Activated CD8-positive, alpha-beta T cell treated with anti-CD3 and anti-CD28 coated beads for 36 hours (primary cell): ENCODE measurements at regions not wholly inside any gene's neighbourhood (a gene's known extent, or its start where the extent isn't known, plus 50 kb on each side); places are given as distances from the start of the nearest gene placed in this dataset.
"Not testable (repeated sequence)": the region's sequence is repeated elsewhere in the genome, so short reads cannot be mapped to it uniquely, and the experiment has no call there.

ENCODE experiments used
- ATAC-seq: fragments of 200-7000 bp; cut with Tn5 transposase; one replicate; pipeline ENCODE4 v1.10.0; 2021; ENCODE audit warnings: mild to moderate bottlenecking, moderate library complexity
- CTCF ChIA-PET: fragments of 350-600 bp; sonication (Branson Sonifier 250); formaldehyde crosslinking; loops from one replicate; lab custom pipeline; 2021; ENCODE audit warnings: antibody characterized with exemption; lab: Charles Lee
- POLR2A ChIA-PET: fragments of 350-600 bp; sonication (Branson Sonifier 250); formaldehyde crosslinking; loops from one replicate; lab custom pipeline; 2021; ENCODE audit warnings: antibody characterized with exemption; lab: Charles Lee
- DNase-seq: peaks from one replicate; pipeline ENCODE4 v3.0.0-alpha.2; 2020
- H3K27ac Mint-ChIP-seq: one replicate; pipeline ENCODE4 v1.8.0; 2021; ENCODE audit warnings: mild to moderate bottlenecking, mixed read lengths
- H3K27me3 Mint-ChIP-seq: one replicate; pipeline ENCODE4 v1.8.0; 2021; ENCODE audit warnings: mixed read lengths
- H3K36me3 Mint-ChIP-seq: one replicate; pipeline ENCODE4 v1.8.0; 2021; ENCODE audit warnings: low read depth, mixed read lengths
- H3K4me1 Mint-ChIP-seq: one replicate; pipeline ENCODE4 v1.8.0; 2021; ENCODE audit warnings: low read depth, mixed read lengths
- H3K4me3 Mint-ChIP-seq: one replicate; pipeline ENCODE4 v1.8.0; 2021; ENCODE audit warnings: mild to moderate bottlenecking, moderate library complexity, mixed read lengths
- H3K9me3 Mint-ChIP-seq: one replicate; pipeline ENCODE4 v1.8.0; 2021; ENCODE audit warnings: mixed read lengths
- CTCF ChIP-seq: fragments of 200-600 bp; IDR thresholded peaks from one replicate; pipeline ENCODE4 v1.8.0; 2022; ENCODE audit warnings: antibody characterized with exemption, mild to moderate bottlenecking
- intact Hi-C: fragments of 100-400 bp; cut with micrococcal nuclease; formaldehyde crosslinking; loops from one replicate; pipeline ENCODE4 v1.10.0; 2022

- intact Hi-C loops: no loop called here
- POLR2A ChIA-PET: no interaction called here
- Mint-ChIP-seq H3K36me3 (peaks cover 1% of the 10 kb centered on the region), H3K4me1 (no peaks in the 10 kb centered on the region), H3K27ac (no peak overlapping the region), H3K27me3 (no peaks in the 10 kb centered on the region), H3K4me3 (no peak overlapping the region), H3K9me3 (peaks cover 14% of the 10 kb centered on the region)
- no peak for TF ChIP-seq CTCF
- DNase-seq (no peak), ATAC-seq (no peak)
- CTCF ChIA-PET: no interaction called here
Observed at GRCh38 chr10:80829151-80829550, 291.4 kb downstream of the SH2D4B start.

- POLR2A ChIA-PET: no interaction called here
- no peak for ATAC-seq
- H3K27me3 Mint-ChIP-seq: no peaks in the 10 kb centered on the region
- H3K27ac Mint-ChIP-seq: no peak overlapping the region
- intact Hi-C loops: no loop called here
- no peak for TF ChIP-seq CTCF
- no peak overlapping the region for H3K4me3 Mint-ChIP-seq
- no peak for DNase-seq
- CTCF ChIA-PET: interaction anchor here (0.6 kb wide), 1 partner anchor 9 kb away, joined by 3 read pairs; no protein-coding TSS in a partner anchor
- H3K9me3 Mint-ChIP-seq: peaks cover 14% of the 10 kb centered on the region
- peaks cover 1% of the 10 kb centered on the region for H3K36me3 Mint-ChIP-seq
- H3K4me1 Mint-ChIP-seq: no peaks in the 10 kb centered on the region
Observed at GRCh38 chr10:80829562-80829961, 291.9 kb downstream of the SH2D4B start.

GRCh38 chr10:80832693-80833092, 295.0 kb downstream of the SH2D4B start:
- H3K27me3 Mint-ChIP-seq, ATAC-seq, intact Hi-C loops, DNase-seq, H3K4me1 Mint-ChIP-seq, H3K4me3 Mint-ChIP-seq, CTCF ChIA-PET, H3K36me3 Mint-ChIP-seq, POLR2A ChIA-PET, H3K27ac Mint-ChIP-seq: not testable (repeated sequence)
- peaks cover 14% of the 10 kb centered on the region for H3K9me3 Mint-ChIP-seq

- no peak for ATAC-seq
- ChIA-PET POLR2A (no interaction called here), CTCF (interaction anchor here (2.1 kb wide), 1 partner anchor 192 kb away, joined by 5 read pairs; no protein-coding TSS in a partner anchor)
Observed at GRCh38 chr10:80855348-80855971, 317.8 kb downstream of the SH2D4B start.

GRCh38 chr10:80856186-80856585, 318.5 kb downstream of the SH2D4B start:
- Mint-ChIP-seq H3K27ac (no peak overlapping the region), H3K4me3 (no peak overlapping the region), H3K9me3 (no peaks in the 10 kb centered on the region), H3K27me3 (no peaks in the 10 kb centered on the region), H3K36me3 (no peaks in the 10 kb centered on the region), H3K4me1 (no peaks in the 10 kb centered on the region)
- CTCF ChIA-PET: interaction anchor here (2.1 kb wide), 1 partner anchor 193 kb away, joined by 5 read pairs; no protein-coding TSS in a partner anchor
- POLR2A ChIA-PET: no interaction called here
- TF ChIP-seq CTCF: no peak
- DNase-seq (no peak), ATAC-seq (no peak)
- intact Hi-C loops: no loop called here

More at GRCh38 chr10:80855348-80855971, 317.8 kb downstream of the SH2D4B start:
- Mint-ChIP-seq H3K27me3 (no peaks in the 10 kb centered on the region), H3K9me3 (no peaks in the 10 kb centered on the region), H3K36me3 (no peaks in the 10 kb centered on the region), H3K4me3 (no peak overlapping the region), H3K27ac (no peak overlapping the region), H3K4me1 (no peaks in the 10 kb centered on the region)
- DNase-seq: no peak
- intact Hi-C loops: no loop called here
- TF ChIP-seq CTCF: no peak

GRCh38 chr10:80859279-80859678, 321.6 kb downstream of the SH2D4B start:
- ATAC-seq, DNase-seq, H3K4me3 Mint-ChIP-seq, H3K36me3 Mint-ChIP-seq, H3K4me1 Mint-ChIP-seq, POLR2A ChIA-PET, H3K27me3 Mint-ChIP-seq, CTCF ChIA-PET, H3K27ac Mint-ChIP-seq, H3K9me3 Mint-ChIP-seq, intact Hi-C loops: not testable (repeated sequence)
